Fibroblast of skin of left biceps (primary cell): ENCODE measurements at regions not wholly inside any gene's neighbourhood (a gene's known extent, or its start where the extent isn't known, plus 50 kb on each side); places are given as distances from the start of the nearest gene placed in this dataset.
"Not testable (repeated sequence)": the region's sequence is repeated elsewhere in the genome, so short reads cannot be mapped to it uniquely, and the experiment has no call there.

ENCODE experiments used
- DNase-seq, 2 experiments: peaks; one replicate each; pipeline ENCODE4 v3.0.0-alpha.2; 2013; ENCODE audit warnings: low read depth in 2 of 2

DNA sequence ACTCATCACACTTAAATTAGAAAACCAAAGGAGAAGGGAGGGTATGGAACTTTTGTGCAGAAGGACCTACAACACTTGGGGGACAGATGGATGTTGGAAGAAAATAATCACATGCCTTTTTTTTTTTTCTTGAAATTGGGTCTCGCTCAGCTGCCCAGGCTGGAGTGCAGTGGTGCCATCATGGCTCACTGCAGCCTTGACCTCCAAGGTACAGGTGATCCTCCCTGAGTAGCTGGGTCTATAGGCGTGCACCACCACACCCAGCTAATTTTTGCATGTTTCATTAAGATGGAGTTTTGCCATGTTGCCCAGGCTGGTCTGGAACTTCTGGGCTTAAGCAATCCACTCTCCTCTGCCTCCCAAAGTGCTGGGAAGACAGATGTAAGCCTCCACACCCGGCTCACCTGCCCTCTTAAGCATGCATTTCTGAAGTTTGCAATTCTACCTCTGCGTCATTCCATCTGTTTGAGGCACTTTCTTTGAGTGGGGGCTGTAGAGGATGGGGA is 370.8 kb upstream of the JARID2 start:
- DNase-seq: no peak

- DNase-seq: no peak
Observed at GRCh38 chr6:14875481-14876063, 370.3 kb upstream of the JARID2 start.

DNA sequence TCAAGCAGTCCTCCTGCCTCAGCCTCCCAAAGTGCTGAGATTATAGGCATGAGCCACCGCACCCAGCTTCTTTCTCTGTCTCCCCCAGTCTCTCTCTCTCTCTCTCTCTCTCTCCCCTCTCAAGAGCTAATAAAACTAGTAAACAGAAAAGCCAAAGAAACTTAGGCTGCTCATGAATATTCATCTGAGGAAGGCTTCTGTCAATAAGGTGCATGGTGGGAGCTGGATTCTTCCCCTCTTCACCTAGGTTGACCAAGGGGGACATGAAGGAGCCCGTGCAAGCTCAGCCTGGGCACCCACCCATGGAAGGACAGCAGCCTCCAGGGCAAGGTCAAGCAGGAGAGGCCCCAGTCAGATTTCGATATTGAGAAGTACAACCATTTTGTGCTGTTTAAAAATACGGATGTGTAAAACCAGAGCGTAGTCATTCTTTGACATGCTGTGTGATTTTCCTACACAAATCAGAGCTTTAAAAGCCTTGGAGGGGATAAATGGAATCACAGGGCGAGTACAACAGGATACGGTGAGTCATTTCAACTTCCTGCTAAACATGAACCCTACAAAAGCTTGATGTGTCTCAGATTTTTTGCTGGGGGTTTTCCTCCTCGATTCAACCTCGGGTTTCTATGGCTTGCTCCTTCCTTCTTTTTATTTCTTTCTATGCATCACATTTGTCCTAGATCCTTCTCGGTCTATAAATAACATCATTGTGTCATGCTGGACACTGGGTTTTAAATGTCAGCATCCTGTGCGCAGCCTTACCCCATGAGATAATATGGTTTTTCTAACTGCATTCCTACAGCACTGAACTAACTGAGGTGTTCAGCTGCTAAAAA is 368.9 kb upstream of the JARID2 start:
- DNase-seq: peak; percentile 38 to 52

- no peak for DNase-seq
Observed at GRCh38 chr6:14877758-14878157, 368.1 kb upstream of the JARID2 start.

DNA sequence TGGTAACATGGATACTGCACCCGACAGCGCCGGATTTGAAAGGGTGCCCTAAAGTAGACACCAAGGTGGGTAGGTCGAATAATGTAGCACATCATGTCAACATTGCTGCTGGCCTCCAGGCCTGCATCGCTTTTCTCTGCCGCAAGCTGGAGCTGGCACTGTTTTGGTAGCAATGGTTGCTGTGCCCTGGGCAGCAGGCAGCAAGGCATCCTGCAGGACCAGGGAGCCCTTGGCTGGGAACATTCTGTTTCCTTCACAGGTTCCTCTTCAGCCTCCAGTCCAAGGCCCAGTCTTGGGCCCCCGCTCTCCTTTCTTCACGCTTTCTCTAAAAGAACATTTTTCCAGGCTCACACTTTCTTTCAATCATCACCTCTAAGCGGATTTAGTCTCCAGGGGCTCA is 365.8 kb upstream of the JARID2 start:
- DNase-seq: no peak

- no peak for DNase-seq
Observed at GRCh38 chr6:14880677-14881076, 365.2 kb upstream of the JARID2 start.

DNA sequence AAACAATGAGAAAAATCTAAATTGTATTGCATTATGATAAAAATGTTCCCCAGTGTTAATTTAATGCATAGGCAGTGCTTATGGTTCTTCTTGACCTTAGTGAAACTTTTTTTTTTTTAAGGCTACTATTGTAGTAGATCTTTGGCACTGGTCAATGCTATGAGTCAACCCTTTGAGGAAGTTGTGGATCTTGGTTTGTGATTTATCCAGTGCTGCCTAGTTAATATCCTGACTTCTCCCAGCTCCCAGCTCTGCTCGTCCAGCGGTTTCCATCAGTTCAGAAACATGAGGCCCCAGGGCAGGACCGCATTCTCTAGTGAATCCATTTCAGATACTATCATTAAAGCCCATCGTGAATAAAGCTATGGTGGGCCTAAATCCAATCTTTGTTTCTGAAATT is 364.5 kb upstream of the JARID2 start:
- DNase-seq: peak in 1 of 2 experiments; percentile 18

GRCh38 chr6:14882394-14883026 is 363.4 kb upstream of the JARID2 start:
- no peak for DNase-seq

DNA sequence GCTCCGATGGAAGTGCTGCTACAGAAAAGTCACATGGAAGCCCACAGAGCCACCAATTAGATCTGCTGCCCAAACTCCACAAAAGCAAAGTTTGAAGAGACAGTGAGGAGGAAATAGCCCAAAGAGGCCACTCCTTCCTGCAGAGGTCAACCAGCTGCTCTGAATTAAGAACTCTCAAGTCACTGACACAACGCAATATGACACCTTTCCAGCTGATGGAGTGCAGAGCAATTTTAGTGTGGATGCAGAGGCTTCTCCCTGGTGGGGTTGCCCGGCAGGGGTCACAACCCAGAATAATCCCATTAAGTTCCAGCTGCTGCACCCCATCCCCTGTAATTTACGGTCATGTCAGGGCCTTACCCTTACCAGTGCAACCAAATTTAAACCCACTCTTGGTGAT is 361.9 kb upstream of the JARID2 start:
- DNase-seq: peak in 1 of 2 experiments; percentile 12

DNA sequence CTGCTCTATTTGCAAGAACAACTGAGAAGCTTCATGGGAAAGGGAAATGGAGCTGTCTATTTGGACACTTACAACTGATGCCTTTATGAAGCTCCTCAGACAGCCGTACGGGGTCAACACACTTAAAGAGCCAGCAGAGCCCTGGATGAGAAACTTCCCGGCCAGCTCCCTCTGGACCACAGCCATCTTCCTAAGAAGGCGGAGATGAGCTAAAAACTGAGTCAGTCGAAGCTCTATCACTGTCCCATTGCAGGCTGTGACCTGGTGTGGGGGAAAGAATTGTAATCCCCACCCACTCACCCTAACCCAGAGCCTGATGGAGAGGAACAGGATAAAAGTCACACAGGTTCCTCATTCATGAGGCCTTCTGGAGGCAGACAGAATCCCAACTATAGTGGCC is 360.4 kb upstream of the JARID2 start:
- no peak for DNase-seq

DNA sequence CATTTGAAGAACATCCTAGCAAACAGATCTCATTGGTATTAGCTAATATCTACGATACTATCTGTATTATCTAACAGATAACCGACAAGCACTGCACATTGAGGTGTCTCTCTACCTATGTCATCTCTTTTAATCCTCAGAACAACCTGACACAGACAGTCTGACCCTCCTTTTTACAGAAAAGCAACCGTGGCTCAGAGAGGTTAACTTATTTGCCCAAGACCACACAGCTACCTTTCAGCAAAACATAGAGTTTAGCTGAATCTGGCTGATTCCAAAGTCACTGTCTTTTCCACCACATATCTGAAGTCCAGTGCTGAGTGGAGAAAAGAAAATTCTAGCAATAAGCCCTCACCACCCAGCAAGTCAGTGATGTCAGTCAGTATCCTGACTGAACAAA is 358.7 kb upstream of the JARID2 start:
- DNase-seq: no peak

- no peak for DNase-seq
Observed at GRCh38 chr6:14887986-14888574, 357.8 kb upstream of the JARID2 start.

GRCh38 chr6:14888575-14889000 is 357.3 kb upstream of the JARID2 start:
- DNase-seq: no peak

DNA sequence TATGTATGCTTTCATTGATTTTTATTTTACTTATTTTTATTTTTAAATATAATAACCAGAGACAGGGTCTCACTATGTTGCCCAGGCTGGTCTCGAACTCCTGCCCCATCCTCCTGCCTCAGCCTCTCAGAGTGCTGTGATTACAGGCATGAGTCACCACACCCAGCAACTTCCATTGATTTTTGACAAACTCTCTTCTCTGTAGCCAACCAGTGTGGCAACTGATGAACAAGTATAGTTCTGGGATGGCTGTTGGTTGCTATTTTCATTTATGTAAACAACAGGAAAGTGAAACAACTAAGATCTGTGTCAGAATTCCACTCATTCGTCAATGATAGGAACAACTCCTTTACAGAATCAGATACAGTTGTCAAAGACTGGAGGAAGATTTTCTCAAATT is 356.7 kb upstream of the JARID2 start:
- no peak for DNase-seq

DNA sequence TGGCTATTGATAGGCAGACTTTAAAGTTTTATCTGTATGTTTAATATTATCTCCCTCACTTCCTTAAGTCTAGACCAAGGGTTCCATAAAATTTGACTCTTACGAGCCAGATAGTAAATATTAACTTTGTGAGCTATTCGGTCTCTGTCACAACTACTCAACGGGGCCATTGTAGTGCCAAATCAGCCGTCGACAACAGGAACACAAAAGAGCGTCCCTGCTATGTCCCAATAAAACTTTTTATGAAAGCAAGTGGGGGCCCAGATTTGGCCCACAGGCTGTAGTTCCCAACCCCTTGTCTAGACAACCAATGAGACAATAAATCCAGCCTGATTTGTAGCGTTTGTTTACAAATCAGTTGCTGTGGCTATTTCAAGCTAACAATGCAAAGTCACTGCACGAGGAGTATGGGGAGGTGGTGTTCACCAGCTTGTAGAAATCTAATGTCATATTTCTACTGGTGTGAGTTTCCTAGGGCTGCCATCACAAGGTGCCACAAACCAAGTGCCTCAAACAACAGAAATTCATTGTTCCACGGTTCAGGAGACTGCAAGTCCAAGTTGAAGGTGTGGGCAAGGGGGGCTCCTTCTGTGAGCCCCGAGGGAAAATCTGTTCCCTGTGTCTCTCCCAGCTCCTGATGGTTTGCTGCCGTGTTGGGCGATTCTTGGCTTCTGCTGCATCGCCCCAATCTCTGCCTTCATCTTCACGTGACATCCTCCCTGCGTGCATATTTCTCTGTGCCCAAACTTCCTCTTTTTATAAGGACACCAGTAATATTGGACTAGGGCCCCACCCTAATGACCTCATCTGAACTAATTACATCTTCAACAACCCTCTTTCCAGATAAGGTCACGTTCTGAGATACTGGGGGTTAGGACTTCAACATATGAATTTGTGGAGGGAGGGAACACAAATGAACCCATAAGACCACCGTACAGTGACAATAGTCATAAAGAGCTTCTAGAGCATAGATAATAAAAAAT is 356.0 kb upstream of the JARID2 start:
- no peak for DNase-seq

DNA sequence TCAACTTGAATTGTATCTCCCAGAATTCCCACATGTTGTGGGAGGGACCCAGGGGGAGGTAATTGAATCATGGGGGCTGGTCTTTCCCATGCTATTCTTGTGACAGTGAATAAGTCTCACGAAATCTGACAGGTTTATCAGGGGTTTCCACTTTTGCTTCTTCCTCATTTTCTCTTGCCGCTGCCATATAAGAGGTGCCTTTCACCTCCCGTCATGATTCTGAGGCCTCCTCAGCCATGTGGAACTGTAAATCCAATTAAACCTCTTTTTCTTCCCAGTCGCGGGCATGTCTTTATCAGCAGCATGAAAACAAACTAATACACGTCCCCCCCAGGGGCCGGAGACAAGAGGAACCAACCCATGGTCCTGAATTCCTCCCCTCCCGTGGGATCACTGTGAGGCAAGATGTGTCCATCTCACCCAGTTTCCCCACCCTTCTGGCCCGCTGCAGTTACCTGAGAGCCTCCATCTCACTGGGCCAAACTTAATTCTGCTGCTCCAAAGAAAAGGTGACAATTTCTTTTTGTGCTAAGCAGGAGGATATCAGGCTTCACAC is 354.0 kb upstream of the JARID2 start:
- DNase-seq: not testable (repeated sequence)

GRCh38 chr6:14894105-14894504 is 351.8 kb upstream of the JARID2 start:
- DNase-seq: no peak

DNA sequence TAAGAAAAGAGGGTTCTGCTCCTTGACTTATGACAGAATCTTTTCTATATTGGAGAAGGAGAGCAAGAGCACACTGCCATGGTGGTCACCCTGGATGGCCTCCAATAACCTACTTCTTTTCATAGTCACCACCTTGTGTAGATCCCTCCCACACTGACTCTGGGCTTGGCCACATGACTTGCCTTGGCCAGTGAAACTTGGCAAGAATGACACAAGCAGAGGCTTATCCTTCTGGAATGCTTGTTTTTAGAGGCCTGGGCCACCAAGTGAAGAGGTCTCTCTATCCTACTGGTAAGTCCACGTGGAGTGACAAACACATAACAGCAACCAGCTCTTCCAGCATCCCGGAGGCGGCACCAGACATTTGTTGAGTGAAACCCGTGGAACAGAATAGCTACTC is 349.4 kb upstream of the JARID2 start:
- no peak for DNase-seq

GRCh38 chr6:14897831-14898230 is 348.0 kb upstream of the JARID2 start:
- no peak for DNase-seq

DNA sequence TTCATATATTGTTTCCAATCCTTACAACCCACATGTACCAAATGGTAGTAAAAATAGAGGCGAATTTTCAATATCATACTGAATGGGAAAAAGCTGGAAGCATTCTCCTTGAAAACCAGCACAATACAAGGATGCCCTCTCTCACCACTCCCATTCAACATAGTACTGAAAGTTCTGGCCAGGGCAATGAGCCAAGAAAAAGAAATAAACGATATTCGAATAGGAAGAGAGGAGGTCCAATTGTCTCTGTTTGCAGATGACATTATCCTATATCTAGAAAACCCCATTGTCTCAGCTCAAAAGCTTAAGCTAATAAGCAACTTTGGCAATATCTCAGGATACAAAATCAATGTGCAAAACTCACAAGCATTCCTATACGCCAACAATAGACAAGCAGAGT is 346.4 kb upstream of the JARID2 start:
- not testable (repeated sequence) for DNase-seq

GRCh38 chr6:14900919-14901318 is 344.9 kb upstream of the JARID2 start:
- no peak for DNase-seq
